ENCODE measurements at regions not wholly inside any gene's neighbourhood (a gene's known extent, or its start where the extent isn't known, plus 50 kb on each side); places are given as distances from the start of the nearest gene placed in this dataset.

GRCh38 chr15:31200735-31201151 is 99.2 kb upstream of the TRPM1 start:
- ATAC-seq (peak; percentile 73), DNase-seq (peak; percentile 80)
- H3K36me3 Mint-ChIP-seq (ENCODE audit: low read depth) = no peaks in the 10 kb centered on the region
- peaks cover 22% of the 10 kb centered on the region for H3K4me1 Mint-ChIP-seq (ENCODE audit: low read depth)
- no peak overlapping the region for H3K4me3 Mint-ChIP-seq
- no peaks in the 10 kb centered on the region for H3K9me3 Mint-ChIP-seq
- no peaks in the 10 kb centered on the region for H3K27me3 Mint-ChIP-seq
- no peak overlapping the region for H3K27ac Mint-ChIP-seq
- ChIA-PET POLR2A (interaction anchor here (0.7 to 0.9 kb wide), 2 partner anchors 125 to 162 kb away, joined by 3 read pairs; no protein-coding TSS in a partner anchor), CTCF (interaction anchor here (0.6 to 2.8 kb wide), 13 partner anchors 9 to 306 kb away, joined by 3 to 40 read pairs (median 4); no protein-coding TSS in a partner anchor)
- TF ChIP-seq, protein P1, sequence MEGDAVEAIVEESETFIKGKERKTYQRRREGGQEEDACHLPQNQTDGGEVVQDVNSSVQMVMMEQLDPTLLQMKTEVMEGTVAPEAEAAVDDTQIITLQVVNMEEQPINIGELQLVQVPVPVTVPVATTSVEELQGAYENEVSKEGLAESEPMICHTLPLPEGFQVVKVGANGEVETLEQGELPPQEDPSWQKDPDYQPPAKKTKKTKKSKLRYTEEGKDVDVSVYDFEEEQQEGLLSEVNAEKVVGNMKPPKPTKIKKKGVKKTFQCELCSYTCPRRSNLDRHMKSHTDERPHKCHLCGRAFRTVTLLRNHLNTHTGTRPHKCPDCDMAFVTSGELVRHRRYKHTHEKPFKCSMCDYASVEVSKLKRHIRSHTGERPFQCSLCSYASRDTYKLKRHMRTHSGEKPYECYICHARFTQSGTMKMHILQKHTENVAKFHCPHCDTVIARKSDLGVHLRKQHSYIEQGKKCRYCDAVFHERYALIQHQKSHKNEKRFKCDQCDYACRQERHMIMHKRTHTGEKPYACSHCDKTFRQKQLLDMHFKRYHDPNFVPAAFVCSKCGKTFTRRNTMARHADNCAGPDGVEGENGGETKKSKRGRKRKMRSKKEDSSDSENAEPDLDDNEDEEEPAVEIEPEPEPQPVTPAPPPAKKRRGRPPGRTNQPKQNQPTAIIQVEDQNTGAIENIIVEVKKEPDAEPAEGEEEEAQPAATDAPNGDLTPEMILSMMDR (IDR thresholded peaks at IDR 0.05) = no peak
- intact Hi-C loops (cut with micrococcal nuclease) = loop anchor here (5.0 to 10.0 kb wide), 2 partner anchors 234 to 287 kb away; no protein-coding TSS in a partner anchor

DNA sequence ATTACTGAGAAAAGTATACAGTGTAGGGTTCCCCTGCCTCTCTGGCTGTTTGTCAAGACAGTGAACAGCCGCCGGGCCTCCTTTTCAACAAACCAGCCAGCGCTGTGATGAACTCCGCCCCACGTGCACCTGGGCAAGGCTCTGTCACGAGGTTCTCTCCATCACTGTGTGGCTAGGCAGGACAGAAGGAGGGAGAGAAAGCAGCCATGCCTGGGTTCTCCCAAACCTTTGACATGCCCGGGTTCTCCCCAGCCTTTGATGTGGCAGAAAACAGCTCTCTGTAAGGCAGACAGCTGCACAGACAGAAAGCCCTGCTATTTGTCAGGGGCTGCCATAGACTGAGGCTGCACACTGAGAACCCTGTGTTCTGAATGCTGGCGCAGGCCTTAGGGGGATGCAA is 101.4 kb upstream of the TRPM1 start:
- no peaks in the 10 kb centered on the region for H3K36me3 Mint-ChIP-seq (ENCODE audit: low read depth)
- intact Hi-C loops (cut with micrococcal nuclease) = loop anchor here (5.0 to 10.0 kb wide), 2 partner anchors 232 to 284 kb away; no protein-coding TSS in a partner anchor
- H3K4me3 Mint-ChIP-seq = no peak overlapping the region
- H3K4me1 Mint-ChIP-seq (ENCODE audit: low read depth) = peaks cover 34% of the 10 kb centered on the region
- no peaks in the 10 kb centered on the region for H3K9me3 Mint-ChIP-seq
- ChIA-PET POLR2A (interaction anchor here (0.8 kb wide), 1 partner anchor 164 kb away, joined by 3 read pairs; no protein-coding TSS in a partner anchor), CTCF (no interaction called here)
- TF ChIP-seq, protein P1 (IDR thresholded peaks at IDR 0.05) = no peak
- no peaks in the 10 kb centered on the region for H3K27me3 Mint-ChIP-seq
- no peak overlapping the region for H3K27ac Mint-ChIP-seq
- DNase-seq = peak; percentile 41
- peak; percentile 45 for ATAC-seq

DNA sequence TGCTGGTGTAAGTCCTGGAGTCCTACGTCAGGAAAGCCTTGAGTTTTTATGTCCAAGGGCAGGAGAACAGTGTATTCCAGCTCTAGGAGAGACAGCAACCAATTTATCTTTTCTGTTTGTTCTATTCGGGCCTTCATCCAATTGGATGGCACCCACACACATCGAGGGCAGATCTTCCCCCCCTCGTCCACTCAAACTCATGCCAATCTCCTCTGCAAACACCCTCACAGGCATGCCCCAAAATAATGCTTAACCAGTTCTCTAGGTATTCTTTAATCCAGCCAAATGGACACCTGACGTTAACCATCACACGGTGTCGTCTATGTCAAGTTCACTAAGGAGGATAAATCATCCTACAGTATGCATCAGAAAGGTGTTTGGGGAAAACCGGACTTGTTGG is 102.5 kb upstream of the TRPM1 start:
- Mint-ChIP-seq H3K4me1 (ENCODE audit: low read depth) (peaks cover 30% of the 10 kb centered on the region), H3K27ac (no peak overlapping the region), H3K9me3 (no peaks in the 10 kb centered on the region), H3K4me3 (no peak overlapping the region), H3K27me3 (no peaks in the 10 kb centered on the region), H3K36me3 (ENCODE audit: low read depth) (no peaks in the 10 kb centered on the region)
- ChIA-PET POLR2A (interaction anchor here (1.0 kb wide), 1 partner anchor 9 kb away, joined by 3 read pairs; no protein-coding TSS in a partner anchor), CTCF (no interaction called here)
- intact Hi-C loops (cut with micrococcal nuclease) = loop anchor here (5.0 to 10.0 kb wide), 2 partner anchors 231 to 283 kb away; no protein-coding TSS in a partner anchor
- TF ChIP-seq, protein P1 (IDR thresholded peaks at IDR 0.05) = no peak
- DNase-seq (no peak), ATAC-seq (no peak)

DNA sequence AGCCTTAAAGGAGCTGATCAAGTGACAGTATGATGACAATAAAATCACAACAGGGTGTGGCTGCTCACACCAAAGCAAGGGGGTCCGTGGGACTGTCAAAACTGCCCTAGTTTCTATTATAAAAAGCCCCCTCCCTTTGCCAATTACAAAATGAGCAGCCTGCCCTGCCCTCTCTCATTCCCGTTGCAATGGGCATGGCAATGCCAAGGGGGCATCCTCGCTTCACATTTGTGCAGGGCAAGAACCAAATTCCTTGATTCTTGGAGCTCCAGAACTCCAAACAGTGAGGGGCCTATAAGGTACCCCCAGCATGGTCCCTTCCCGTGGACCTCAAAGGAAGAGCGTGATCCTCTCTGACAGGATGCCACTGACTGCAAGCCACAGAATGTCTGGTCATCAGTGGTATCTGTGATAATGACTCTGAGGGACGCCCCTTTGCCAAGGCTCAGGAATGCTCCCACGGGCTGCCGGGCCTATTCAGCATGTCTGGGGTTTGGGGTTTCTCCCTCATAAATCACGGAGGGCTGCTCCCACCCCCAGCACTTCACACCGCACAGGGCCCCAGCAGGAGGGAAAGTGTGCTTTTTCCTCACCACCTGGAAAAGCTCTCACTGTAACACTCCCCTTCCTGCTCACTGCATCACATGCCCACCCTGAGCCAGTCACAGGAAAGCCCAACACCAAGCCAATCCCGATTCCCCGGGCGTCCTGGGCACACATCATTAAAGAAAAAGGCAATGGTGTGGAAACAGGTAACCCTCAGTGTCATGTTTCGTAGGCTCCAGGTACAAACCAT is 105.1 kb upstream of the TRPM1 start:
- Mint-ChIP-seq H3K9me3 (peaks cover 3% of the 10 kb centered on the region), H3K27ac (no peak overlapping the region), H3K36me3 (ENCODE audit: low read depth) (no peaks in the 10 kb centered on the region), H3K4me3 (no peak overlapping the region), H3K4me1 (ENCODE audit: low read depth) (peaks cover 29% of the 10 kb centered on the region), H3K27me3 (no peaks in the 10 kb centered on the region)
- POLR2A ChIA-PET = interaction anchor here (1.3 kb wide), 1 partner anchor 9 kb away, joined by 5 read pairs; no protein-coding TSS in a partner anchor
- CTCF ChIA-PET = interaction anchor here (1.0 to 2.4 kb wide), 6 partner anchors 8 to 769 kb away, joined by 3 to 10 read pairs (median 4); no protein-coding TSS in a partner anchor
- TF ChIP-seq, protein P1 (IDR thresholded peaks at IDR 0.05) = no peak
- intact Hi-C loops (cut with micrococcal nuclease) = loop anchor here (10.0 kb wide), 1 partner anchor 228 kb away; no protein-coding TSS in a partner anchor
- DNase-seq (no peak), ATAC-seq (no peak)
